ENCODE measurements at regions not wholly inside any gene's neighbourhood (a gene's known extent, or its start where the extent isn't known, plus 50 kb on each side); places are given as distances from the start of the nearest gene placed in this dataset.

DNA sequence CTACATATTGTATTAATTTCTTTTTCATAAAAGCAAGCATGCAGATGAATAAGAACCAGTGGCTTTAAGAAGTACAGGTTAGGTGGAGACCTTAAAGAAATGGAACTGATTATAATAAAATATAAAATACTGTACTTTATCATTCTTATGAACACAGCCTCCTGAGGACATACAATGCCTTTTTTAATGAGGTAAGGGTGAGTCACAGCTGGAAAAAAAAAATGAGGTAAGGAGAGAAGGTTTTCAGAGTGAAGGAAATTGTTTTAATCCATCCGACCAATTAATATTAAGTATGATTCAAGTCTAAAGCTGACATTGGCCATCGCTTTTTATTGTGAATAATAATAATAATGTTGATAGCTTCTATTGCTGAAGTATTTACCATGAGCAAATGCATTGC is 170.3 kb upstream of the SOX2 start:
- TF ChIP-seq EZH2phosphoT487 (conservative IDR thresholded peaks at IDR 0.05; ENCODE audit: low read length) (no peak), CTCF (IDR thresholded peaks at IDR 0.05; ENCODE audit: insufficient read depth, low read length, poor library complexity, severe bottlenecking) (no peak)
- Histone ChIP-seq H3K9me2 (replicated peaks; ENCODE audit: insufficient read depth, low read length) (no peaks in the 10 kb centered on the region), H4K20me1 (ENCODE audit: low read depth, low read length) (no peaks in the 10 kb centered on the region), H3K4me3 (ENCODE audit: insufficient read depth, low read length, poor library complexity, severe bottlenecking) (no peak overlapping the region), H3K9me3 (ENCODE audit: insufficient read depth, low read length) (no peaks in the 10 kb centered on the region), H3K79me2 (ENCODE audit: insufficient read depth, low read length) (no peaks in the 10 kb centered on the region), H3K27me3 (ENCODE audit: low read length) (no peaks in the 10 kb centered on the region), H3K27ac (ENCODE audit: low read depth, low read length) (no peak overlapping the region), H3F3A (ENCODE audit: insufficient read depth) (no peaks in the 10 kb centered on the region), H2AFZ (ENCODE audit: low read depth, low read length, severe bottlenecking) (no peak overlapping the region), H3K4me2 (ENCODE audit: low read depth, low read length, poor library complexity, severe bottlenecking) (no peak overlapping the region), H3K36me3 (ENCODE audit: low read length) (no peaks in the 10 kb centered on the region), H3K9ac (ENCODE audit: low read length) (no peak overlapping the region)

DNA sequence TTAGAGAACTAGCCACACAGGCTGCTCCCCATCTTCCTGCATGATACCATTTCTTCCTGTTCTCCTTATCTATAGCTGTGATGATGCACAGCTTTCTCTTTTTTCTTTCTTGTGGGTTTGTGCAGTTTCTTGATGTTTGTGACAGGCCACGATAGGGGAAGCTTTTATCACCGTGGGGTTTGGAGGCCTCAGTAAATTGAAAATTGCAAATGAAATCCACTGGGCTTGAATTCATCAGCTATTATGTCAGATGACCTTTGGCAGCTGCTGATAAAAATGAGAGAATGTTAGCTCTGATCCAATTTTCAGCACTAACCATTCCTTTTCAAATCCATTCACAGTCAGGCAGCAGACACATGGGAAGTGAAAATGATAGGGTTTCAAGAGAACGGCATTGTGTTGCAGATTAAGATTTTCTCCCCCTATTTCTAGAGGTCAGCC is 176.9 kb upstream of the SOX2 start:
- Histone ChIP-seq H3F3A (ENCODE audit: insufficient read depth) (no peaks in the 10 kb centered on the region), H3K4me2 (ENCODE audit: low read depth, low read length, poor library complexity, severe bottlenecking) (no peak overlapping the region), H3K27me3 (ENCODE audit: low read length) (no peaks in the 10 kb centered on the region), H2AFZ (ENCODE audit: low read depth, low read length, severe bottlenecking) (no peak overlapping the region), H3K9ac (ENCODE audit: low read length) (no peak overlapping the region), H3K27ac (ENCODE audit: low read depth, low read length) (no peak overlapping the region), H4K20me1 (ENCODE audit: low read depth, low read length) (no peaks in the 10 kb centered on the region), H3K36me3 (ENCODE audit: low read length) (no peaks in the 10 kb centered on the region), H3K9me2 (replicated peaks; ENCODE audit: insufficient read depth, low read length) (no peaks in the 10 kb centered on the region), H3K4me3 (ENCODE audit: insufficient read depth, low read length, poor library complexity, severe bottlenecking) (no peak overlapping the region), H3K9me3 (ENCODE audit: insufficient read depth, low read length) (no peaks in the 10 kb centered on the region), H3K79me2 (ENCODE audit: insufficient read depth, low read length) (no peaks in the 10 kb centered on the region)
- TF ChIP-seq EZH2phosphoT487 (conservative IDR thresholded peaks at IDR 0.05; ENCODE audit: low read length) (no peak), CTCF (IDR thresholded peaks at IDR 0.05; ENCODE audit: insufficient read depth, low read length, poor library complexity, severe bottlenecking) (no peak)

DNA sequence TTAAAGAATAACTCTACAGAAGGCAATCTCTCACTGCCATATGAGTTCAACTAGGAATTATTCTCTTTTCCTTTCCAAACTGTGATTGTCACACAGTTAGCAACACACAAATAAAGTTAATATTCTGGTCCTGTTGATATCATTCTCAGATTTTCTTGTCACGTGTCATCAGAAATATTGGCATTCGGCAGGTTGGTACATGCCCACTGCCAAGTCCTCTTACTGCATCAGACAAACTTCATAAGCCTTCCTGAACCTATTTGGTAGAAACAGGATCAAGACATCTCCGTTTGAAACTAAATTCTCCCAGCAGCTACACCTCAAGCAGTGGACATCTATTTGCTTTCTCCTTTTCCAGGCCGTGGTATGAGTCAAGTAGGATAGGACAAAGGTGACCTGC is 177.9 kb upstream of the SOX2 start:
- no peak for TF ChIP-seq EZH2phosphoT487 (conservative IDR thresholded peaks at IDR 0.05; ENCODE audit: low read length)
- TF ChIP-seq CTCF (IDR thresholded peaks at IDR 0.05; ENCODE audit: insufficient read depth, low read length, poor library complexity, severe bottlenecking): no peak
- no peaks in the 10 kb centered on the region for H3K36me3 ChIP-seq (ENCODE audit: low read length)
- no peak overlapping the region for H3K4me2 ChIP-seq (ENCODE audit: low read depth, low read length, poor library complexity, severe bottlenecking)

More for the DNA sequence above, 177.9 kb upstream of the SOX2 start:
- H3K4me3 ChIP-seq (ENCODE audit: insufficient read depth, low read length, poor library complexity, severe bottlenecking): no peak overlapping the region
- no peaks in the 10 kb centered on the region for H4K20me1 ChIP-seq (ENCODE audit: low read depth, low read length)
- H3K9ac ChIP-seq (ENCODE audit: low read length): no peak overlapping the region
- H3F3A ChIP-seq (ENCODE audit: insufficient read depth): no peaks in the 10 kb centered on the region
- no peak overlapping the region for H2AFZ ChIP-seq (ENCODE audit: low read depth, low read length, severe bottlenecking)
- H3K27ac ChIP-seq (ENCODE audit: low read depth, low read length): no peak overlapping the region
- H3K9me3 ChIP-seq (ENCODE audit: insufficient read depth, low read length): no peaks in the 10 kb centered on the region
- H3K9me2 ChIP-seq (replicated peaks; ENCODE audit: insufficient read depth, low read length): no peaks in the 10 kb centered on the region
- no peaks in the 10 kb centered on the region for H3K27me3 ChIP-seq (ENCODE audit: low read length)
- H3K79me2 ChIP-seq (ENCODE audit: insufficient read depth, low read length): no peaks in the 10 kb centered on the region

Data from SU-DHL-6 (cell line).